C4-2B (cell line): ENCODE measurements at regions not wholly inside any gene's neighbourhood (a gene's known extent, or its start where the extent isn't known, plus 50 kb on each side); places are given as distances from the start of the nearest gene placed in this dataset.

Source experiments
- CTCF ChIP-seq: fragments of 450-650 bp; conservative IDR thresholded peaks from 2 replicates; pipeline ENCODE4 v1.5.1; 2017; ENCODE audit warnings: mild to moderate bottlenecking
- ZFX ChIP-seq: fragments of 450-650 bp; IDR thresholded peaks from 2 replicates; pipeline ENCODE4 v1.6.1; 2017

- TF ChIP-seq CTCF = no peak
- no peak for TF ChIP-seq ZFX
Measured at GRCh38 chr1:164950541-164950986, 391.6 kb downstream of the PBX1 start.
